Activated T-cell treated with anti-CD3 and anti-CD28 coated beads for 4 hours (primary cell): ENCODE measurements at regions not wholly inside any gene's neighbourhood (a gene's known extent, or its start where the extent isn't known, plus 50 kb on each side); places are given as distances from the start of the nearest gene placed in this dataset.

ENCODE experiments used
- DNase-seq: peaks from one replicate; pipeline ENCODE4 v3.0.0-alpha.2; 2020

- DNase-seq = no peak
These were observed 425.3 kb downstream of the SPRY1 start for GRCh38 chr4:123821861-123822260.

- DNase-seq = no peak
These were observed 425.8 kb downstream of the SPRY1 start for GRCh38 chr4:123822353-123822752.

GRCh38 chr4:123823244-123823643, 426.6 kb downstream of the SPRY1 start:
- no peak for DNase-seq

GRCh38 chr4:123824524-123824923, 427.9 kb downstream of the SPRY1 start:
- DNase-seq = no peak

GRCh38 chr4:123825596-123826291, 429.1 kb downstream of the SPRY1 start:
- DNase-seq = no peak

GRCh38 chr4:123826896-123827295, 430.3 kb downstream of the SPRY1 start:
- no peak for DNase-seq

- DNase-seq = no peak
These were observed 430.9 kb downstream of the SPRY1 start for GRCh38 chr4:123827511-123827910.

- no peak for DNase-seq
These were observed 434.3 kb downstream of the SPRY1 start for GRCh38 chr4:123830930-123831329.

GRCh38 chr4:123832173-123833026, 435.8 kb downstream of the SPRY1 start:
- no peak for DNase-seq

GRCh38 chr4:123833171-123833643, 436.6 kb downstream of the SPRY1 start:
- DNase-seq = no peak

- no peak for DNase-seq
These were observed 439.4 kb downstream of the SPRY1 start for GRCh38 chr4:123835831-123836590.

- DNase-seq = no peak
These were observed 440.4 kb downstream of the SPRY1 start for GRCh38 chr4:123836851-123837595.

- DNase-seq = no peak
These were observed 441.9 kb downstream of the SPRY1 start for GRCh38 chr4:123838474-123838873.

GRCh38 chr4:123840197-123840596, 443.6 kb downstream of the SPRY1 start:
- no peak for DNase-seq

- no peak for DNase-seq
These were observed 445.0 kb downstream of the SPRY1 start for GRCh38 chr4:123841447-123842121.

- DNase-seq = no peak
These were observed 446.5 kb downstream of the SPRY1 start for GRCh38 chr4:123843137-123843536.

- no peak for DNase-seq
These were observed 447.8 kb downstream of the SPRY1 start for GRCh38 chr4:123844374-123844773.

- DNase-seq = no peak
These were observed 449.5 kb downstream of the SPRY1 start for GRCh38 chr4:123846092-123846491.

GRCh38 chr4:123846561-123846960, 450.0 kb downstream of the SPRY1 start:
- no peak for DNase-seq

GRCh38 chr4:123848606-123849005, 452.0 kb downstream of the SPRY1 start:
- no peak for DNase-seq

GRCh38 chr4:123849495-123849894, 452.9 kb downstream of the SPRY1 start:
- no peak for DNase-seq

GRCh38 chr4:123851521-123851920, 454.9 kb downstream of the SPRY1 start:
- DNase-seq = no peak
